Activated T-helper 1 cell treated with anti-CD3 and anti-CD28 coated beads, Interleukin-12 subunit alpha, Interleukin-12 subunit beta, Interleukin-2, Interleukin-4 antibody, amounts not matched to agents 30 ng/mL and 10 ng/mL and 1 ng/mL, durations not matched to agents 14 hours and 24 hours and 36 hours (primary cell): ENCODE measurements at regions not wholly inside any gene's neighbourhood (a gene's known extent, or its start where the extent isn't known, plus 50 kb on each side); places are given as distances from the start of the nearest gene placed in this dataset.
"Not testable (repeated sequence)": the region's sequence is repeated elsewhere in the genome, so short reads cannot be mapped to it uniquely, and the experiment has no call there.

Experiments used
- DNase-seq: peaks from one replicate; pipeline ENCODE4 v3.0.0; 2021; ENCODE audit warnings: low spot score
- H3K27ac Mint-ChIP-seq: one replicate; pipeline ENCODE4 v1.8.0; 2021; ENCODE audit warnings: mild to moderate bottlenecking, mixed read lengths
- H3K27me3 Mint-ChIP-seq: one replicate; pipeline ENCODE4 v1.8.0; 2022; ENCODE audit warnings: mild to moderate bottlenecking, moderate library complexity, mixed read lengths; ENCODE audit not compliant: insufficient read depth
- H3K36me3 Mint-ChIP-seq: one replicate; pipeline ENCODE4 v1.8.0; 2021; ENCODE audit warnings: low read depth, mixed read lengths
- H3K4me1 Mint-ChIP-seq: one replicate; pipeline ENCODE4 v1.8.0; 2021; ENCODE audit warnings: low read depth, mixed read lengths
- H3K4me3 Mint-ChIP-seq: one replicate; pipeline ENCODE4 v1.8.0; 2021; ENCODE audit warnings: mild to moderate bottlenecking, moderate library complexity, mixed read lengths
- H3K9me3 Mint-ChIP-seq: one replicate; pipeline ENCODE4 v1.8.0; 2021; ENCODE audit warnings: mixed read lengths
- intact Hi-C: fragments of 100-400 bp; cut with micrococcal nuclease; formaldehyde crosslinking; loops from one replicate; pipeline ENCODE4 v1.15.1; 2024

- H3K27me3 Mint-ChIP-seq, result no peaks in the 10 kb centered on the region
- no peak for DNase-seq
- H3K4me1 Mint-ChIP-seq, result no peaks in the 10 kb centered on the region
- peaks cover 5% of the 10 kb centered on the region for H3K9me3 Mint-ChIP-seq
- H3K27ac Mint-ChIP-seq, result no peak overlapping the region
- intact Hi-C loops, result no loop called here
- H3K4me3 Mint-ChIP-seq, result no peak overlapping the region
- H3K36me3 Mint-ChIP-seq, result no peaks in the 10 kb centered on the region
These were observed 111.6 kb downstream of the MAGEE2 start for GRCh38 chrX:75673468-75673867.

- Mint-ChIP-seq H3K27me3 (no peaks in the 10 kb centered on the region), H3K4me1 (no peaks in the 10 kb centered on the region), H3K27ac (no peak overlapping the region), H3K9me3 (no peaks in the 10 kb centered on the region), H3K36me3 (no peaks in the 10 kb centered on the region), H3K4me3 (no peak overlapping the region)
- intact Hi-C loops, result no loop called here
- DNase-seq, result no peak
These were observed 129.4 kb downstream of the MAGEE2 start for GRCh38 chrX:75655627-75656026.

GRCh38 chrX:75649829-75650228, 127.0 kb upstream of the ZDHHC15 start:
- peaks cover 8% of the 10 kb centered on the region for H3K9me3 Mint-ChIP-seq
- H3K27ac Mint-ChIP-seq, result no peak overlapping the region
- no peaks in the 10 kb centered on the region for H3K36me3 Mint-ChIP-seq
- intact Hi-C loops, result no loop called here
- DNase-seq, result no peak
- no peaks in the 10 kb centered on the region for H3K4me1 Mint-ChIP-seq
- H3K27me3 Mint-ChIP-seq, result no peaks in the 10 kb centered on the region
- no peak overlapping the region for H3K4me3 Mint-ChIP-seq

- Mint-ChIP-seq H3K4me3 (no peak overlapping the region), H3K27ac (no peak overlapping the region), H3K9me3 (peaks cover 8% of the 10 kb centered on the region), H3K4me1 (no peaks in the 10 kb centered on the region), H3K27me3 (no peaks in the 10 kb centered on the region), H3K36me3 (no peaks in the 10 kb centered on the region)
- DNase-seq, result no peak
- intact Hi-C loops, result no loop called here
These were observed 126.2 kb upstream of the ZDHHC15 start for GRCh38 chrX:75648803-75649588.

GRCh38 chrX:75642811-75643361, 120.0 kb upstream of the ZDHHC15 start:
- peaks cover 7% of the 10 kb centered on the region for H3K9me3 Mint-ChIP-seq
- H3K36me3 Mint-ChIP-seq, result no peaks in the 10 kb centered on the region
- H3K4me1 Mint-ChIP-seq, result no peaks in the 10 kb centered on the region
- H3K4me3 Mint-ChIP-seq, result no peak overlapping the region
- DNase-seq, result no peak
- H3K27me3 Mint-ChIP-seq, result no peaks in the 10 kb centered on the region
- no peak overlapping the region for H3K27ac Mint-ChIP-seq
- intact Hi-C loops, result no loop called here

- Mint-ChIP-seq H3K27me3 (no peaks in the 10 kb centered on the region), H3K4me1 (no peaks in the 10 kb centered on the region), H3K27ac (no peak overlapping the region), H3K9me3 (peaks cover 20% of the 10 kb centered on the region), H3K4me3 (no peak overlapping the region), H3K36me3 (no peaks in the 10 kb centered on the region)
- no peak for DNase-seq
- intact Hi-C loops, result no loop called here
These were observed 115.5 kb upstream of the ZDHHC15 start for GRCh38 chrX:75638332-75638731.

- no peak overlapping the region for H3K27ac Mint-ChIP-seq
- no peaks in the 10 kb centered on the region for H3K4me1 Mint-ChIP-seq
- peaks cover 6% of the 10 kb centered on the region for H3K9me3 Mint-ChIP-seq
- DNase-seq, result no peak
- H3K36me3 Mint-ChIP-seq, result no peaks in the 10 kb centered on the region
- no peak overlapping the region for H3K4me3 Mint-ChIP-seq
- intact Hi-C loops, result no loop called here
- no peaks in the 10 kb centered on the region for H3K27me3 Mint-ChIP-seq
These were observed 102.4 kb upstream of the ZDHHC15 start for GRCh38 chrX:75625232-75625631.

- no peaks in the 10 kb centered on the region for H3K4me1 Mint-ChIP-seq
These were observed 100.7 kb upstream of the ZDHHC15 start for GRCh38 chrX:75623535-75623934.

GRCh38 chrX:75609406-75609805, 86.6 kb upstream of the ZDHHC15 start:
- no peaks in the 10 kb centered on the region for H3K4me1 Mint-ChIP-seq
- no peak overlapping the region for H3K27ac Mint-ChIP-seq
- peaks cover 10% of the 10 kb centered on the region for H3K9me3 Mint-ChIP-seq
- no peaks in the 10 kb centered on the region for H3K27me3 Mint-ChIP-seq
- no peak for DNase-seq
- H3K4me3 Mint-ChIP-seq, result no peak overlapping the region
- no peaks in the 10 kb centered on the region for H3K36me3 Mint-ChIP-seq
- intact Hi-C loops, result loop anchor here (10.0 kb wide), 1 partner anchor 995 kb away; the partner anchor contains the start of gene RLIM

More at GRCh38 chrX:75623535-75623934, 100.7 kb upstream of the ZDHHC15 start:
- DNase-seq, result no peak
- Mint-ChIP-seq H3K27ac (no peak overlapping the region), H3K9me3 (peaks cover 6% of the 10 kb centered on the region), H3K27me3 (no peaks in the 10 kb centered on the region), H3K36me3 (no peaks in the 10 kb centered on the region), H3K4me3 (no peak overlapping the region)
- intact Hi-C loops, result no loop called here

- H3K36me3 Mint-ChIP-seq, result no peaks in the 10 kb centered on the region
- H3K27me3 Mint-ChIP-seq, result no peaks in the 10 kb centered on the region
- no peaks in the 10 kb centered on the region for H3K4me1 Mint-ChIP-seq
- no peak for DNase-seq
- no peak overlapping the region for H3K27ac Mint-ChIP-seq
- no peak overlapping the region for H3K4me3 Mint-ChIP-seq
- no peaks in the 10 kb centered on the region for H3K9me3 Mint-ChIP-seq
- intact Hi-C loops, result loop anchor here (1.0 to 10.0 kb wide), 2 partner anchors 565 to 989 kb away; partner anchors contain the start of gene RLIM
These were observed 81.0 kb upstream of the ZDHHC15 start for GRCh38 chrX:75603833-75604232.

GRCh38 chrX:75602022-75602421, 79.2 kb upstream of the ZDHHC15 start:
- not testable (repeated sequence) for H3K36me3 Mint-ChIP-seq, H3K4me1 Mint-ChIP-seq, H3K9me3 Mint-ChIP-seq, H3K27me3 Mint-ChIP-seq, DNase-seq, H3K27ac Mint-ChIP-seq, H3K4me3 Mint-ChIP-seq
- intact Hi-C loops, result loop anchor here (10.0 kb wide), 1 partner anchor 987 kb away; the partner anchor contains the start of gene RLIM

- no peak for DNase-seq
- intact Hi-C loops, result no loop called here
- Mint-ChIP-seq H3K9me3 (no peaks in the 10 kb centered on the region), H3K36me3 (no peaks in the 10 kb centered on the region), H3K27me3 (no peaks in the 10 kb centered on the region), H3K27ac (no peak overlapping the region), H3K4me1 (no peaks in the 10 kb centered on the region), H3K4me3 (no peak overlapping the region)
These were observed 73.3 kb upstream of the ZDHHC15 start for GRCh38 chrX:75596178-75596577.

GRCh38 chrX:75593186-75593585, 70.3 kb upstream of the ZDHHC15 start:
- H3K27ac Mint-ChIP-seq, H3K4me1 Mint-ChIP-seq, H3K27me3 Mint-ChIP-seq, DNase-seq, H3K36me3 Mint-ChIP-seq, intact Hi-C loops, H3K4me3 Mint-ChIP-seq, H3K9me3 Mint-ChIP-seq: not testable (repeated sequence)
